HCT116 (cell line): ENCODE measurements at regions not wholly inside any gene's neighbourhood (a gene's known extent, or its start where the extent isn't known, plus 50 kb on each side); places are given as distances from the start of the nearest gene placed in this dataset.

Experiments used
- ATAC-seq: fragments of 200-7000 bp; cut with Tn5 transposase; 2 replicates; pipeline ENCODE4 v1.9.1; 2020; ENCODE audit warnings: mild to moderate bottlenecking, moderate library complexity
- BruUV-seq: library from RNA; stranded (reverse); fragments of 400-500 nt; replicated peaks from 2 replicates; lab custom pipeline; 2021; lab: Mats Ljungman, UMichigan
- CTCF ChIA-PET: fragments of 300-600 bp; sonication (Branson Sonifier 250); formaldehyde crosslinking; loops from one replicate; lab custom pipeline; 2021; ENCODE audit warnings: antibody characterized with exemption; lab: Charles Lee
- POLR2A ChIA-PET: fragments of 300-600, 350-600 bp; sonication (Branson Sonifier 250); formaldehyde crosslinking; loops from one replicate; lab custom pipeline; 2021; ENCODE audit warnings: antibody characterized with exemption; lab: Charles Lee
- RAD21 ChIA-PET, 2 experiments: fragments of 300-600 bp; sonication (Branson Sonifier 250); formaldehyde crosslinking; loops; one replicate each; lab custom pipeline; 2023; ENCODE audit warnings: low total read pairs in 2 of 2; ENCODE audit not compliant: uncharacterized antibody in 2 of 2, unreplicated experiment in 2 of 2, low non-redundant PET in 1 of 2; lab: Charles Lee
- DNase-seq: peaks from one replicate; pipeline ENCODE4 v3.0.0-alpha.2; 2010; ENCODE audit warnings: low read depth, low spot score
- H2AFZ ChIP-seq: fragments of 200-600 bp; shearing (Covaris generic), sonication (generic); 2 replicates; pipeline ENCODE4 v1.6.1; 2017; ENCODE audit warnings: low read depth, mixed run types, mixed read lengths, antibody characterized with exemption, low read length; ENCODE audit not compliant: poor library complexity, severe bottlenecking
- H3K27ac ChIP-seq: 2 replicates; pipeline ENCODE4 v1.5.1; 2012; ENCODE audit warnings: low read depth, low read length
- H3K27me3 ChIP-seq: fragments of 200-600 bp; sonication (generic); 2 replicates; pipeline ENCODE4 v1.6.1; 2016; ENCODE audit warnings: mixed run types, low read length, mixed read lengths; ENCODE audit not compliant: insufficient read depth
- H3K36me3 ChIP-seq, 2 experiments: fragments of 200-500 bp in 1 of 2; fragments of 200-600 bp in 1 of 2; sonication (Bioruptor generic) in 1 of 2; sonication (generic) in 1 of 2; 2 replicates each; pipeline versions ENCODE4 v1.5.1 to v1.6.1; 2014 to 2016; ENCODE audit warnings: low read length in 2 of 2, inconsistent platforms in 1 of 2, mixed read lengths in 1 of 2, mixed run types in 1 of 2; ENCODE audit not compliant: insufficient read depth in 2 of 2, control insufficient read depth in 1 of 2
- H3K4me1 ChIP-seq, 2 experiments: fragments of 200-600 bp in 1 of 2; sonication (generic) in 1 of 2; 2 replicates each; pipeline versions ENCODE4 v1.5.1 to v1.6.1; 2012 to 2017; ENCODE audit warnings: low read length in 2 of 2, inconsistent platforms in 1 of 2, mild to moderate bottlenecking in 1 of 2, mixed read lengths in 1 of 2, mixed run types in 1 of 2, moderate library complexity in 1 of 2; ENCODE audit not compliant: insufficient read depth in 2 of 2, control insufficient read depth in 1 of 2
- H3K4me2 ChIP-seq: fragments of 200-600 bp; sonication (generic); 2 replicates; pipeline ENCODE4 v1.6.1; 2017; ENCODE audit warnings: mixed run types, low read length, mixed read lengths
- H3K4me3 ChIP-seq, 2 experiments: fragments of 200-600 bp in 1 of 2; sonication (generic) in 1 of 2; replicated peaks in 1 of 2; 2 replicates each; pipeline ENCODE4 v1.5.1; 2011 to 2016; ENCODE audit warnings: low read length in 2 of 2, control low read depth in 1 of 2, low read depth in 1 of 2, mild to moderate bottlenecking in 1 of 2, mixed read lengths in 1 of 2, mixed run types in 1 of 2
- H3K79me2 ChIP-seq: fragments of 200-600 bp; sonication (generic); 2 replicates; pipeline ENCODE4 v1.6.1; 2017; ENCODE audit warnings: mild to moderate bottlenecking, mixed run types, low read length, moderate library complexity, mixed read lengths; ENCODE audit not compliant: insufficient read depth
- H3K9ac ChIP-seq: fragments of 200-600 bp; sonication (generic); 2 replicates; pipeline ENCODE4 v1.6.1; 2016; ENCODE audit warnings: low read length, mixed read lengths
- H3K9me2 ChIP-seq: fragments of 200-600 bp; sonication (generic), shearing (Covaris generic); 2 replicates; pipeline ENCODE4 v1.6.1; 2017; ENCODE audit warnings: mixed run types, mild to moderate bottlenecking, moderate library complexity; ENCODE audit not compliant: insufficient read depth
- H3K9me3 ChIP-seq, 2 experiments: fragments of 200-500 bp in 1 of 2; fragments of 200-600 bp in 1 of 2; sonication (Bioruptor generic) in 1 of 2; sonication (generic) in 1 of 2; 2 replicates each; pipeline ENCODE4 v1.6.1; 2014 to 2017; ENCODE audit warnings: low read length in 2 of 2, mixed read lengths in 2 of 2, inconsistent platforms in 1 of 2, low read depth in 1 of 2, mild to moderate bottlenecking in 1 of 2, mixed run types in 1 of 2, moderate library complexity in 1 of 2; ENCODE audit not compliant: control insufficient read depth in 1 of 2, insufficient read depth in 1 of 2
- H4K20me1 ChIP-seq: fragments of 200-600 bp; sonication (generic), shearing (Covaris generic); 2 replicates; pipeline ENCODE4 v1.6.1; 2017; ENCODE audit warnings: mixed run types, mild to moderate bottlenecking, moderate library complexity; ENCODE audit not compliant: insufficient read depth
- CBX3 ChIP-seq: IDR thresholded peaks from 2 replicates; pipeline ENCODE4 v1.6.1; 2012; ENCODE audit warnings: low read depth
- CEBPB ChIP-seq: IDR thresholded peaks from 2 replicates; pipeline ENCODE4 v1.6.1; 2012; ENCODE audit warnings: low read depth
- EGR1 ChIP-seq: IDR thresholded peaks from 2 replicates; pipeline ENCODE4 v1.6.1; 2012; ENCODE audit warnings: low read depth
- ELF1 ChIP-seq: IDR thresholded peaks from 2 replicates; pipeline ENCODE4 v1.6.1; 2012; ENCODE audit warnings: low read depth, borderline replicate concordance
- EZH2 ChIP-seq: fragments of 200-600 bp; sonication (generic); IDR thresholded peaks from 2 replicates; pipeline ENCODE4 v1.6.1; 2017; ENCODE audit warnings: antibody characterized with exemption, mixed run types
- EZH2phosphoT487 ChIP-seq: fragments of 200-600 bp; IDR thresholded peaks from 2 replicates; pipeline ENCODE4 v1.6.1; 2018; ENCODE audit warnings: antibody characterized with exemption, borderline replicate concordance
- FOSL1 ChIP-seq: IDR thresholded peaks from 2 replicates; pipeline ENCODE4 v1.6.1; 2012; ENCODE audit warnings: low read depth
- JUND ChIP-seq: IDR thresholded peaks from 2 replicates; pipeline ENCODE4 v1.6.1; 2012
- POLR2AphosphoS5 ChIP-seq: IDR thresholded peaks from 2 replicates; pipeline ENCODE4 v1.6.1; 2011; ENCODE audit warnings: mild to moderate bottlenecking, low read depth, low read length, moderate library complexity
- SIN3A ChIP-seq: IDR thresholded peaks from 2 replicates; pipeline ENCODE4 v1.6.1; 2012; ENCODE audit warnings: low read depth
- SRF ChIP-seq: IDR thresholded peaks from 2 replicates; pipeline ENCODE4 v1.6.1; 2012; ENCODE audit warnings: low read depth
- TCF7L2 ChIP-seq: IDR thresholded peaks from 2 replicates; pipeline ENCODE4 v1.7.0; 2011; ENCODE audit warnings: borderline replicate concordance, inconsistent platforms; ENCODE audit not compliant: insufficient read depth, insufficient read length; ENCODE audit errors: extremely low read depth
- YY1 ChIP-seq: IDR thresholded peaks from 2 replicates; pipeline ENCODE4 v1.6.1; 2011; ENCODE audit warnings: low read length, low read depth, moderate library complexity, mild to moderate bottlenecking; ENCODE audit not compliant: insufficient replicate concordance; ENCODE audit errors: extremely low read depth
- ZFX ChIP-seq: fragments of 450-650 bp; IDR thresholded peaks from 2 replicates; pipeline ENCODE4 v1.6.1; 2017
- ZNF274 ChIP-seq: fragments of 200-500 bp; sonication (Bioruptor generic); IDR thresholded peaks from 2 replicates; pipeline ENCODE4 v1.6.1; 2014; ENCODE audit warnings: mild to moderate bottlenecking, low read depth, low read length, inconsistent platforms
- intact Hi-C: fragments of 100-400 bp; cut with micrococcal nuclease; formaldehyde crosslinking; loops from 2 replicates; pipeline ENCODE4 v1.10.0; 2022
- TF ChIP-seq, protein P1 (sequence below): IDR thresholded peaks from 2 replicates; pipeline ENCODE4 v1.6.1; 2012
- TF ChIP-seq, protein P2 (sequence below): IDR thresholded peaks from 2 replicates; pipeline ENCODE4 v1.6.1; 2012
- TF ChIP-seq, protein P3 (sequence below): IDR thresholded peaks from 2 replicates; pipeline ENCODE4 v1.6.1; 2011; ENCODE audit warnings: mild to moderate bottlenecking, low read length, moderate library complexity; ENCODE audit not compliant: insufficient replicate concordance; ENCODE audit errors: extremely low read depth
- TF ChIP-seq, protein P4 (sequence below): IDR thresholded peaks from 2 replicates; pipeline ENCODE4 v1.6.1; 2012; ENCODE audit warnings: low read depth

DNA sequence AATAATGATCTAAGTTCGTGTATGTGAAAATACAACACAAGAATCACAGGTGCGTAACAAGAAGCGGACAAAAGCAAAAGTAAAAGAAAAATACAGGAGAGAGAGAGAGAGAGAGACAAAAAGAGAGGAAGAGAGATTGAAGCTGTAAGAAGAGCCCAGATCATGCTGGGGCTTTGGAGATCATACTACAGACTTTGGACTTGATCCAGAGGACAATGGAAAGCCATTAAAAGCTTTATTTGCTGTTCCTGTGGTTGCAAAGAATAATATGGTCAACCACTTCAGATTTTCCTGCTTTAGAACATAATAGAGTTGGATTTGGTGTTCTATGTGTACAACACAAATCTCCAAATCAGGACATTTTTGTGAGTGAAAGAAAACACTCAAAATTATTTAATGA lies 561.4 kb downstream of the CAAP1 start:
- intact Hi-C loops, result no loop called here
- no peak for ATAC-seq

More for the DNA sequence above, 561.4 kb downstream of the CAAP1 start:
- BruUV-seq, result no TSS peak
- H3K9me3 ChIP-seq, result peaks cover 0 to 7% of the 10 kb centered on the region in 2 experiments; a peak in 1 of 4 replicates
- ChIA-PET RAD21 (no interaction called here), CTCF (no interaction called here), POLR2A (no interaction called here)
- no peaks in the 10 kb centered on the region for H3K9me2 ChIP-seq
- H3K9ac ChIP-seq, result no peak overlapping the region
- TF ChIP-seq SIN3A (no peak), EZH2 (no peak), JUND (no peak), CEBPB (no peak), EGR1 (no peak), TCF7L2 (no peak), FOSL1 (no peak), ZFX (no peak), YY1 (no peak), CBX3 (no peak), ZNF274 (no peak), SRF (no peak), POLR2AphosphoS5 (no peak), EZH2phosphoT487 (no peak), ELF1 (no peak)
- TF ChIP-seq, protein P1, sequence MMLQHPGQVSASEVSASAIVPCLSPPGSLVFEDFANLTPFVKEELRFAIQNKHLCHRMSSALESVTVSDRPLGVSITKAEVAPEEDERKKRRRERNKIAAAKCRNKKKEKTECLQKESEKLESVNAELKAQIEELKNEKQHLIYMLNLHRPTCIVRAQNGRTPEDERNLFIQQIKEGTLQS, result no peak
- TF ChIP-seq, protein P2, sequence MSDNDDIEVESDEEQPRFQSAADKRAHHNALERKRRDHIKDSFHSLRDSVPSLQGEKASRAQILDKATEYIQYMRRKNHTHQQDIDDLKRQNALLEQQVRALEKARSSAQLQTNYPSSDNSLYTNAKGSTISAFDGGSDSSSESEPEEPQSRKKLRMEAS, result no peak
- TF ChIP-seq, protein P3, sequence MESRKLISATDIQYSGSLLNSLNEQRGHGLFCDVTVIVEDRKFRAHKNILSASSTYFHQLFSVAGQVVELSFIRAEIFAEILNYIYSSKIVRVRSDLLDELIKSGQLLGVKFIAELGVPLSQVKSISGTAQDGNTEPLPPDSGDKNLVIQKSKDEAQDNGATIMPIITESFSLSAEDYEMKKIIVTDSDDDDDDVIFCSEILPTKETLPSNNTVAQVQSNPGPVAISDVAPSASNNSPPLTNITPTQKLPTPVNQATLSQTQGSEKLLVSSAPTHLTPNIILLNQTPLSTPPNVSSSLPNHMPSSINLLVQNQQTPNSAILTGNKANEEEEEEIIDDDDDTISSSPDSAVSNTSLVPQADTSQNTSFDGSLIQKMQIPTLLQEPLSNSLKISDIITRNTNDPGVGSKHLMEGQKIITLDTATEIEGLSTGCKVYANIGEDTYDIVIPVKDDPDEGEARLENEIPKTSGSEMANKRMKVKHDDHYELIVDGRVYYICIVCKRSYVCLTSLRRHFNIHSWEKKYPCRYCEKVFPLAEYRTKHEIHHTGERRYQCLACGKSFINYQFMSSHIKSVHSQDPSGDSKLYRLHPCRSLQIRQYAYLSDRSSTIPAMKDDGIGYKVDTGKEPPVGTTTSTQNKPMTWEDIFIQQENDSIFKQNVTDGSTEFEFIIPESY, result no peak
- TF ChIP-seq, protein P4, sequence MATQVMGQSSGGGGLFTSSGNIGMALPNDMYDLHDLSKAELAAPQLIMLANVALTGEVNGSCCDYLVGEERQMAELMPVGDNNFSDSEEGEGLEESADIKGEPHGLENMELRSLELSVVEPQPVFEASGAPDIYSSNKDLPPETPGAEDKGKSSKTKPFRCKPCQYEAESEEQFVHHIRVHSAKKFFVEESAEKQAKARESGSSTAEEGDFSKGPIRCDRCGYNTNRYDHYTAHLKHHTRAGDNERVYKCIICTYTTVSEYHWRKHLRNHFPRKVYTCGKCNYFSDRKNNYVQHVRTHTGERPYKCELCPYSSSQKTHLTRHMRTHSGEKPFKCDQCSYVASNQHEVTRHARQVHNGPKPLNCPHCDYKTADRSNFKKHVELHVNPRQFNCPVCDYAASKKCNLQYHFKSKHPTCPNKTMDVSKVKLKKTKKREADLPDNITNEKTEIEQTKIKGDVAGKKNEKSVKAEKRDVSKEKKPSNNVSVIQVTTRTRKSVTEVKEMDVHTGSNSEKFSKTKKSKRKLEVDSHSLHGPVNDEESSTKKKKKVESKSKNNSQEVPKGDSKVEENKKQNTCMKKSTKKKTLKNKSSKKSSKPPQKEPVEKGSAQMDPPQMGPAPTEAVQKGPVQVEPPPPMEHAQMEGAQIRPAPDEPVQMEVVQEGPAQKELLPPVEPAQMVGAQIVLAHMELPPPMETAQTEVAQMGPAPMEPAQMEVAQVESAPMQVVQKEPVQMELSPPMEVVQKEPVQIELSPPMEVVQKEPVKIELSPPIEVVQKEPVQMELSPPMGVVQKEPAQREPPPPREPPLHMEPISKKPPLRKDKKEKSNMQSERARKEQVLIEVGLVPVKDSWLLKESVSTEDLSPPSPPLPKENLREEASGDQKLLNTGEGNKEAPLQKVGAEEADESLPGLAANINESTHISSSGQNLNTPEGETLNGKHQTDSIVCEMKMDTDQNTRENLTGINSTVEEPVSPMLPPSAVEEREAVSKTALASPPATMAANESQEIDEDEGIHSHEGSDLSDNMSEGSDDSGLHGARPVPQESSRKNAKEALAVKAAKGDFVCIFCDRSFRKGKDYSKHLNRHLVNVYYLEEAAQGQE, result no peak
- no peaks in the 10 kb centered on the region; the same call in 1 of the 2 replicates for H4K20me1 ChIP-seq
- H3K27ac ChIP-seq, result no peak overlapping the region
- H3K36me3 ChIP-seq, result no peaks in the 10 kb centered on the region
- H3K27me3 ChIP-seq, result no peaks in the 10 kb centered on the region
- no peaks in the 10 kb centered on the region for H3K4me1 ChIP-seq
- no peak overlapping the region for H3K4me2 ChIP-seq
- no peak for DNase-seq
- no peaks in the 10 kb centered on the region for H3K79me2 ChIP-seq
- no peak overlapping the region for H3K4me3 ChIP-seq
- H2AFZ ChIP-seq, result no peak overlapping the region
